ENCODE measurements at regions not wholly inside any gene's neighbourhood (a gene's known extent, or its start where the extent isn't known, plus 50 kb on each side); places are given as distances from the start of the nearest gene placed in this dataset.
"Not testable (repeated sequence)": the region's sequence is repeated elsewhere in the genome, so short reads cannot be mapped to it uniquely, and the experiment has no call there.

- ChIA-PET CTCF (interaction anchor here (0.8 to 1.4 kb wide), 6 partner anchors 99 to 1496 kb away, joined by 4 to 6 read pairs (median 4); no protein-coding TSS in a partner anchor), SMC1A (ENCODE audit: uncharacterized antibody, unreplicated experiment) (interaction anchor here (0.8 to 1.4 kb wide), 5 partner anchors 90 to 822 kb away, joined by 3 to 5 read pairs (median 4); no protein-coding TSS in a partner anchor), RAD21 (ENCODE audit: unreplicated experiment) (interaction anchor here (1.3 kb wide), 1 partner anchor 822 kb away, joined by 5 read pairs; no protein-coding TSS in a partner anchor)
- H3K9ac ChIP-seq (ENCODE audit: control insufficient read depth, insufficient read depth, low read length); H3K4me3 ChIP-seq; FAIRE-seq; H3K4me1 ChIP-seq (ENCODE audit: control insufficient read depth, insufficient read depth, low read length); H3K27me3 ChIP-seq (replicated peaks in 1 of 2; ENCODE audit: control insufficient read depth in 2 of 2, insufficient read depth in 2 of 2, low read length in 1 of 2); DNase-seq (ENCODE audit: low read depth, low spot score); H2AFZ ChIP-seq (ENCODE audit: control insufficient read depth, low read depth, low read length); intact Hi-C loops (cut with micrococcal nuclease; ENCODE audit: unreplicated experiment); H3K27ac ChIP-seq (ENCODE audit: control insufficient read depth, insufficient read depth); H3K4me2 ChIP-seq (ENCODE audit: control insufficient read depth, insufficient read depth); H3K9me3 ChIP-seq (replicated peaks; ENCODE audit: control insufficient read depth, insufficient read depth, low read length); POLR2A ChIA-PET; H4K20me1 ChIP-seq (ENCODE audit: control insufficient read depth, insufficient read depth); BruUV-seq (replicated peaks); H3K79me2 ChIP-seq (ENCODE audit: control insufficient read depth, insufficient read depth, low read length); ATAC-seq; H3K36me3 ChIP-seq (ENCODE audit: control insufficient read depth in 2 of 2, insufficient read depth in 2 of 2, low read length in 1 of 2); in situ Hi-C loops (cut with MboI): not testable (repeated sequence)
- TF ChIP-seq CTCF (IDR thresholded peaks at IDR 0.05 in 2 of 3, conservative IDR thresholded peaks at IDR 0.05 in 1 of 3; ENCODE audit: control insufficient read depth in 2 of 3, extremely low read depth in 1 of 3, insufficient read depth in 1 of 3, low read depth in 3 of 3, low read length in 3 of 3), result peak; percentile 21 to 44 (median 23); a peak in 2 of 6 replicates
- peak; percentile 41 for TF ChIP-seq RAD21 (IDR thresholded peaks at IDR 0.05; ENCODE audit: insufficient read depth, low read depth, low read length)
- WGBS (ENCODE audit: insufficient coverage, insufficient replicate concordance, low lambda C conversion rate, missing lambda C conversion rate), result 20% methylated on average over 8 of the region's 8 CpGs
Measured at GRCh38 chr2:132349092-132349687, 67.4 kb upstream of the GPR39 start.

- H2AFZ ChIP-seq (ENCODE audit: control insufficient read depth, low read depth, low read length); DNase-seq (ENCODE audit: low read depth, low spot score); H3K4me2 ChIP-seq (ENCODE audit: control insufficient read depth, insufficient read depth); POLR2A ChIA-PET; RAD21 ChIA-PET (ENCODE audit: unreplicated experiment); SMC1A ChIA-PET (ENCODE audit: uncharacterized antibody, unreplicated experiment); in situ Hi-C loops (cut with MboI); H3K4me1 ChIP-seq (ENCODE audit: control insufficient read depth, insufficient read depth, low read length); H3K9me3 ChIP-seq (replicated peaks; ENCODE audit: control insufficient read depth, insufficient read depth, low read length); H3K27me3 ChIP-seq (replicated peaks in 1 of 2; ENCODE audit: control insufficient read depth in 2 of 2, insufficient read depth in 2 of 2, low read length in 1 of 2); FAIRE-seq; ATAC-seq; H3K27ac ChIP-seq (ENCODE audit: control insufficient read depth, insufficient read depth); BruUV-seq (replicated peaks); H3K36me3 ChIP-seq (ENCODE audit: control insufficient read depth in 2 of 2, insufficient read depth in 2 of 2, low read length in 1 of 2); H3K4me3 ChIP-seq; CTCF ChIA-PET; H3K9ac ChIP-seq (ENCODE audit: control insufficient read depth, insufficient read depth, low read length); intact Hi-C loops (cut with micrococcal nuclease; ENCODE audit: unreplicated experiment); H4K20me1 ChIP-seq (ENCODE audit: control insufficient read depth, insufficient read depth); H3K79me2 ChIP-seq (ENCODE audit: control insufficient read depth, insufficient read depth, low read length): not testable (repeated sequence)
- WGBS (ENCODE audit: insufficient coverage, insufficient replicate concordance, low lambda C conversion rate, missing lambda C conversion rate), result 21% methylated on average over 4 of the region's 4 CpGs
Measured at GRCh38 chr2:132351668-132352067, 64.9 kb upstream of the GPR39 start.

GRCh38 chr2:132352481-132353001, 64.1 kb upstream of the GPR39 start:
- H2AFZ ChIP-seq (ENCODE audit: control insufficient read depth, low read depth, low read length); BruUV-seq (replicated peaks); H3K79me2 ChIP-seq (ENCODE audit: control insufficient read depth, insufficient read depth, low read length); H3K27me3 ChIP-seq (replicated peaks in 1 of 2; ENCODE audit: control insufficient read depth in 2 of 2, insufficient read depth in 2 of 2, low read length in 1 of 2); SMC1A ChIA-PET (ENCODE audit: uncharacterized antibody, unreplicated experiment); FAIRE-seq; H3K36me3 ChIP-seq (ENCODE audit: control insufficient read depth in 2 of 2, insufficient read depth in 2 of 2, low read length in 1 of 2); in situ Hi-C loops (cut with MboI); H3K9ac ChIP-seq (ENCODE audit: control insufficient read depth, insufficient read depth, low read length); intact Hi-C loops (cut with micrococcal nuclease; ENCODE audit: unreplicated experiment); H3K4me3 ChIP-seq; H4K20me1 ChIP-seq (ENCODE audit: control insufficient read depth, insufficient read depth); H3K9me3 ChIP-seq (replicated peaks; ENCODE audit: control insufficient read depth, insufficient read depth, low read length); CTCF ChIA-PET; RAD21 ChIA-PET (ENCODE audit: unreplicated experiment); H3K4me1 ChIP-seq (ENCODE audit: control insufficient read depth, insufficient read depth, low read length); H3K4me2 ChIP-seq (ENCODE audit: control insufficient read depth, insufficient read depth); H3K27ac ChIP-seq (ENCODE audit: control insufficient read depth, insufficient read depth); DNase-seq (ENCODE audit: low read depth, low spot score); POLR2A ChIA-PET; ATAC-seq: not testable (repeated sequence)
- 45% methylated on average over 37 of the region's 44 CpGs for WGBS (ENCODE audit: insufficient coverage, insufficient replicate concordance, low lambda C conversion rate, missing lambda C conversion rate)

Data from GM12878 (cell line).